ENCODE measurements at regions not wholly inside any gene's neighbourhood (a gene's known extent, or its start where the extent isn't known, plus 50 kb on each side); places are given as distances from the start of the nearest gene placed in this dataset.
"Not testable (repeated sequence)": the region's sequence is repeated elsewhere in the genome, so short reads cannot be mapped to it uniquely, and the experiment has no call there.

DNA sequence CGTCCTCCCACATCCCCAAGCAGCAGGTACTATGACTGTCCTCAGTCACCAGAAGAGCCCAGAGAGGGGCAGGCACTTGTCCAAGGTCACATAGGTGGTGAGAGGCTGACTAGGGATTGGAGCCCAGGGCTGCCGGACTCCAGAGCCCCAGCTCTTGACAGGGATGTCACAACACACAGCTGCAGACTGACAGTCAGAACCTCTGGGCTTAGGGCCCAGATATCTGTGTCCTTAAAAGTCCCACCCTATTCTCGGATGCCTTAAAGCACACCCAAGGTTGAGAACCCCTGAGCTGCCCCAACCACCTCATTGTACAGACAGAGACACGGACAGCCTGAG lies 622.9 kb downstream of the MATN1 start:
- no peak for DNase-seq

DNA sequence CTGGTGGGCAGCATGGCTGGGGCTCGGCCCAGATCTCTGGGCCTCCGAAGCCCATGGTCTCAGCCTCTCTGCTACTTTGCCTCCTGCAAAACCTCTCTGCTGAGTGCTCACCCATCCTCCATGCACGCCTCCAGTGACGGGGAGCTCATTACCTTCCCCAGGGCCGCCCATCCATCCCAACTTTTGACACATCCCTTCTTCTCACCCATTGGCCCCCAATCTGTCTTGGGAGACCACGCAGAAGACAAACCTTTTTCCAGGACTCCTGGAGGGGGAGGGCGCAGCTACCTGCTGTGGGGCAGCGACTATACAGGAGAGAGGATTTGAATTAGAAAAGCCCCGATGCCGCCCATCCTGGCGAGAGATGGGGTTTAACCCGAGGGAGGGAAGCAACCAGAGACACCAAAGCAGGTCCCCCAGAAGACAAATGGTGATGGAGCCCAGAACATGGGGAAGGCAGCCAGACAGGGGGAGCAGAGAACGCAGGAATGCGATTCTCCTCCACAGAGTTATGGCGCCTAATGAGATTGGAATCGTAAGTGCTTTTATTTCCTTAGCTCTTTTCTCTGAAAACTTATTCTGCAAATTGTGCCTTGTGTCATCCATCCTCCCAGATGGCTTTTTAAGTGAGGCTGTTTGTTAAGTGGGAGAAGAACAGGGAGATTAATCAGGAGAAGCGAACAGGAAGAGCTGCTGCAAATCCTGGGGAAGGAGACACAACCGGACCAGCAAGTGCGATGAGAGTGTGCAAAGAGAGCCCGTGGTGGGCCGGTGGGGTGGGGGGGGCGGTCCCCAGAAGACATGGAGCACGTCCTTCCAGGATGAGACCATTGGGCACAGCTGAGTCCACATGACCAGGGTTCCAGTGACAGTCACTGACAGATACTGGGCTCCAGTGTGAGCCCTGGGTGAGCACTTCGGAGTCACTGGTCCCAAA lies 623.5 kb downstream of the MATN1 start:
- DNase-seq: no peak

DNA sequence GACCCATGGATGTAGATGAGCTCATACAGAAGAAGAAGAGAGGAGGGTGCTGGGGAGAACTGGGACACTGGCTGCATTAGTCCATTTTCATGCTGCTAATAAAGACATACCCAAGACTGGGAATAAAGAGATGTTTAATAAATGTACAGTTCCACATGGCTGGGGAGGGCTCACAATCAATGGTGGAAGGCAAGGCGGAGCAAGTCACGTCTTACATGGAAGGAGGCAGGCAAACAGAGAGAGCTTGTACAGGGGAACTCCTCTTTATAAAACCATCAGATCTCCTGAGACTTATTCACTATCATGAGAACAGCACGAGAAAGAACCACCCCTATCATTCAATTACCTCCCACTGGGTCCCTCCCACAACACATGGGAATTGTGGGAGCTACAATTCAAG lies 625.5 kb downstream of the MATN1 start:
- not testable (repeated sequence) for DNase-seq

DNA sequence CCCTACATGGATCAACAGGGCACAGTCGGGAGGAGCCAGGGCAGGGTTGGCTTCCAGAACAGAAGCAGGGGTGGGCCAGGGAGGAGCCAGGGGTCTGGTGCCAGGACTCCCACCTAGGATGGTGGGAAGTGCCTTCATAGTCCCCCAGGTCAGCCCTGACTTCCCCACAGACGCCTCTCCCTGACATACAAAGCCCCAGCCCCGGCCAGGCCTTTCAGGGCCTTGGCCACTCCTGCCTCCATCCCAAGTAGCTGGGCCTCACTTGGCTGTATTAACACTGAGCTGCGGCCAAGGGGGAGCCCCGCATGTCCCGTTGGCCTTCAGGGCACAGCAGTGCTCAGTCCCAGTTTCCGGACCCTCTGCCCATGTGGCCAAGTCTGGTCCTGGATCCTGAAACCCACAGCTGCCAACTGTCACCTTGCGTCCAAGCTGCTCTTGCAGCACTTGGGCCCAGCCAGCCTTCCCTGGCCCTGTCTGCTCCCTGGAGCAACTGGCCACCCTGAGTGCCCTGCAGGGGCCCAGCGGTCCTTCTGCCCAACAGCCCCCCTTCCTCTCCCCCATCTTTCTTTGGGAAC lies 627.8 kb downstream of the MATN1 start:
- DNase-seq: no peak

DNA sequence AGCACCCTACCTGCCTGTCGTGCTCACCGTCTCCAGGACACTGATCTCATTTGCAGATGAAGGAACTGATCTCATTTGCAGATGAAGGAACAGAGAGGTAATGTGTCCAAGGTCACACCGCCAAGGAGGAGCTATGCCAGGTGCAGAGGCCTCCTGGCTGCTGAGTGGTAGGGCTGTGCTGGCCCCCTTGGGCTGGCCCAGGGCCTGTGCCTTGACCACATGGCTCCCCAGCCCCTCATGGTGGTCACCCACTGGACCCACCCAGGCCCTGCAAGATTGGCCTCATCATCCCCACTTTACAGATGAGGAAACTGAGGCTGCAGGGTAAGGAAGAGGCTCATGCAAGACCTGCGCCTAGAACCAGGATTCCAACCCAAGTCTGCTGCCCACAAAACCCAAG lies 628.3 kb downstream of the MATN1 start:
- no peak for DNase-seq

DNA sequence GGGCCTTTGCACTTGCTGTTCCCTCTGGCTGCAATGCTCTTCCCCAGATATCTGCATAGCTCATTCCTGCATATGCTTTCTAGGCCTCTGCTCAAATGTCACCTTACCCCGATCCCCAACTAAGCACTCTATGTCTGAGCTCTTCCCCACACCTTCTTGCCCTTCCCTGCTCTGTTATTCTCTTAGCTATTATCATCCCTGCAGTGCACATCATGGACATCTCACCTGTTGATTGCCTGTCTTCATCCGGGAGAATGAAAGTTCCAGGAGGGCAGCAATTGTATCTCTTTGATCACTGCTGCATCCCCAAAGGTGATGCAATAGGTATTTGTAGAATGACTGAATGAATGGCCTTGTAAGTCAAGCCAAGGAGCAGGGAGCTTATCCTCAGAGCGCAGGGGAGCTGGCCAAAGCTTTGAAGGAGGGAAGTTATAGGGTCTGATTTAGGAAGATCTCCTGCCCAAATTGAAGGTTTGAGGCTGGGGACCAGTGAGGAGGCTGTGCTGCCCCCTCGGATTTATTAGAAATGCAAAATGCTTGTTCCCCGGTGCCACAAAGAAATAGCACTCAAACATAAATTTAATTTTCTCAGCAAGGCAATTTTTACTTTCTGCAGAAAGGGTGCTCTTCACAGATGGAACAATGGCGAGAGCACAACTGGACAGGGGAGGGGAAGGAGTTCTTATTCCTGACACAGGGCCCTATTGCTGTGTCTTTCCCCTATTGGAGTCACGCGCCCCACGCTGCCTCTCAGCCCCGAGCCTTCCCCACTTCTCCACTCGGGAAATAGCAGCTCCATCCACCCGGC lies 631.1 kb downstream of the MATN1 start:
- DNase-seq: no peak

DNA sequence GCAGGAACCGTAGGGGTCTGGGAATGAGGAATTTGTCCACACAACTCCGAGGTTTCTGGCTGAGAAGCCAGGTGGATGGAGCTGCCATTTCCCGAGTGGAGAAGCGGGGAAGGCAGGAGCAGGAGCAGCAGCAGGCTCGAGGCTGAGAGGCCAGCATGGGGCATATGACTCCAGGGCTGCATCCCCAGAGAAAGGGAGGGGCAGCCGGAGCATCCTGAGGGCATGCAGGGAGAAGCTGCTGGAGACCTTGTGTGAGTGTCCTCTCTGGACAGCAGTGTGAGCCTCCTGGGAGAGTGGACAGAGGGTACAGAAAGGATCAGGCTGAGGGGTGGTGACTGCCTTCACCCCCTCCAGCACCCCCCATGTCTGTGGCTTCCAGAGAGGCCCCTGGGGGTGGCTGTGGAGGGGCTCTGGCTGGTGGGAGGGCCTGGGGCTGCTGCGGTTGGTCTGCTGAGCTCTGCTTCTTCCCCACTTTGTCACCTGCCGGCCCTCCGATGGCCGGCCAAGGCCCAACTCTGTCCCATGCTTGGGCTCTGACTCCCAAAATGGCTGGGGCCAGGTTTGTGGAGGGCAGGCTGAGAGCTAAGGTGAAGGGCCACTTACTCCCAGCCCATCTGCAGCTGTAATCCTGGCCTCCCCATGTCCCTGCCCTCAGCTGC lies 633.1 kb downstream of the MATN1 start:
- no peak for DNase-seq

DNA sequence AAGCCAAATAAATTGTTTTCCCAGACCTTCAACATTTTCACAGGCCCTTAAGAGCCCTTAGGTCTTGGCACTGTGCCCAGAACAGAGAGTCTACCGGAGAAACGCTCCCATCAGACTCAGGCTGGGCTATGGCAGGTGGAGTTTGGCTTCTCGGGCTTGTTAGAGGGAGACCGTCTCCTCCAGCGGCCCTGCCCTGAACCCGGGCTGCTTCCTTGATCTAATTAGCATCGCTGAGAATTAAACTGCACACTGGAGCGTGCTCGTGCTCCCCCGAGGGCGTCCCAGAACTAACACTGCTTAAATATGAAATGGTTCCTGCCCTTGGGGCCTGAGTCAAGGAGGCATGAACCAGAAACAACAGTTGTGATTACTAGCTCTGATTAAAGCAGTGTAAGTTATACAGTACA lies 634.4 kb downstream of the MATN1 start:
- no peak for DNase-seq

DNA sequence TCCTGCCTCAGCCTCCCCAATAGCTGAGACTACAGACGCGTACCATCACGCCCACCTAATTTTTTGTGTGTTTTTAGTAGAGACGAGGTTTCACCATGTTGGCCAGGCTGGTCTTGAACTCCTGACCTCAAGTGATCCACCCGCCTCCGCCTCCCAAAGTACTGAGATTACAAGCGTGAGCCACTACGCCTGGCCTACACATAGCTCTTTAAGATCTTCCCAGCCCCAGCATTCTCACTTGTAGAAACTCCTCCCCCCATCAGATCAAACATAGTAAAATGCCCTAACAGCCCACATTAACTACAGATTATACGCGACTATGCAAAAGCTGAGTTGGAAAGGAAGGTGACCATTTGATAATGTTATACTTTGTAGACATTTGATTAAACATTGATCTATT lies 634.8 kb downstream of the MATN1 start:
- no peak for DNase-seq

DNA sequence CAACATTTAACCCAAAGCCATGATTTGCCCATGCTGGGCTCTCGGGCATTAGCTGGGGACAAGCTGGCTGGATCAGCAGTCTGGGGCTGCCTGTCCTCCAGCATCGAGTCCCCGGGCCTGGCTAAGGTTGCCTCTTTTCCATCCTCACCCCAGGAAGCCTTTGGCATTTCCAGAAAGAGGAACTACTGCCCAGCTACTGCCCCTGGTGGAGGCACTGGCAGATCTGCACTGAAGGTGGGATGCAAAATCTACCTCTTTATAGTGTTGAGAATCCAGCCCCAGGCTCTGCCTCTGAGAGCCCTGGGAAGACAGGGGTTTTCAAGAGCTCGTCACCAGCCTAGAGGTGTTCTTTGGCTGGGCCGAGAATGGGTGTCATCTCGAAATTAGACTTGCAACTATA lies 635.9 kb downstream of the MATN1 start:
- DNase-seq: no peak

DNA sequence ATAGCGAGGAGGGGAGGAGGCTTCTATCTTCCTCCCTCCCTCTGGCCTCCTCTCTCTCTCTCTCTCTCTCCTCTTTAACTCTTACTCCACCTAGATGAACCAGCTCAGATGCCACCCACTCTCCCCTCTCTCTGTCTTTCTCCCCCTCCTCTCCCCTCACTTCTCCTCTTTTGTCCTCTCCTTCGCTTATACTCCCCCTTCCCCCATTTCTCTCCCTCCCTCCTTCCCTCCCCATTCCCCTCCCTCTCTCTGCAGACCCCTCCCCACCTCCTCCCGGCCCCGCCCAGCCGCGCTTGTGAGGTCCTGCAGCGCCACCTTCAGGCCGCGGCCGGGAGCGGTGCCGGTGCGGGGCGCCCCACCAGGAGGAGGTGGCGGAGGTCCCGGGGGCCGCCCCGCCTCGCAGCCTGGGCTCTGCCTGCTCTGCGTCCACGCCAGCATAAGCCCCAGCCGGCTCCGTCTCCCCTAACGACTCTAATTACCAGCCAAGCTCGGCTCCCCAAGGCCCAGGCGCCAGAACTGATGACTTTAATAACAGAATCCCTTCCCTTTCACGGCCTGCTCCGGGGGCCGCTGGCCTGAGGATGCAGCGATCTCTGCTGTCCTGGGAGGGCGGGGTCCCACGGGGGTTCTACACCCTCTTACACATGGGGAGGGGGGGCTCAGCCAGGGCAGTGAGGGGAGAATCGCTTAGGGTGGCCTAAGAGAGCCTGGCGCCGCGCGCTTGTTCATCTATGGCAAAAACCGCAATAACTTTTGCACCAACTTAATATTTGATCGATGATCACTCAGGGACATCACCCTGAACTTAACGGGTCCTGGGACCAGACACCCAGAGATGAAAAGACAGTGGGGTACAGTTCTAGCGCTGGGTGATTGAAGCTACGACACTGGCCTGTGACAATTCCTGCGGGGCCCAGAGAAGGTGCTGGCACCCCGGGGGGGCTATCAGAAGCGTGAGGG lies 637.3 kb downstream of the MATN1 start:
- DNase-seq: no peak

DNA sequence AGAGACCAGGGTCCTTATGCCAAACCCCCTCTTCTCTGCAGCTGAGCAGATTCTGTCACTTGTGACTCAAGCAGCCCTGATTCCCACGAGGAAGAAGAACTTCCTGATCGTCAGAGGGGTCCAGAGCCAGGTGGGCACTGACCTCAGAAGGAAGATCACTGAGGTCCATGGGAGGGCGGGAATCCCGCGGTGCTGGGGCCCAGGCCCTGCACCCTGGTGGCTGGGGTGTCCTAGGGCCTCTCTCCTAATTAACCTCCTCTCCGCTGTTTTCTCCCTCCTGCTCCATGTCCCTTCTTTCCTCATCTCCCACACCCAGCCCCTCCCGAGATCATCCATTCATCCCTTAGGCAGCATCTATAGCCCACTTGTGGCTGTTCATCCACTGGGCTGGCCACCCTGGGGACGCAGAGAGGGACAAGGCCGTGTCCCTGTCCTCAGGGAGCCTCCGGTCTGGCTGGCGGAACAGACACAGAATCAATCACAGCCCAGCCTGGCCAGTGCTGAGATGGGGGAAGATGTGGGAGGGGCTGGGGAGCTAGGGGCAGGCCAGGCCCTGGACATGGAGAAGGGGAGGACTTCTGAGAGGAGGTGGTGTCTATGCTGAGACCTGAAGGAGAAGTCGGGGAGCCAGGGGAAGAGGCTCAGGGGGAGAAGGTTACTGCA lies 638.3 kb downstream of the MATN1 start:
- no peak for DNase-seq

DNA sequence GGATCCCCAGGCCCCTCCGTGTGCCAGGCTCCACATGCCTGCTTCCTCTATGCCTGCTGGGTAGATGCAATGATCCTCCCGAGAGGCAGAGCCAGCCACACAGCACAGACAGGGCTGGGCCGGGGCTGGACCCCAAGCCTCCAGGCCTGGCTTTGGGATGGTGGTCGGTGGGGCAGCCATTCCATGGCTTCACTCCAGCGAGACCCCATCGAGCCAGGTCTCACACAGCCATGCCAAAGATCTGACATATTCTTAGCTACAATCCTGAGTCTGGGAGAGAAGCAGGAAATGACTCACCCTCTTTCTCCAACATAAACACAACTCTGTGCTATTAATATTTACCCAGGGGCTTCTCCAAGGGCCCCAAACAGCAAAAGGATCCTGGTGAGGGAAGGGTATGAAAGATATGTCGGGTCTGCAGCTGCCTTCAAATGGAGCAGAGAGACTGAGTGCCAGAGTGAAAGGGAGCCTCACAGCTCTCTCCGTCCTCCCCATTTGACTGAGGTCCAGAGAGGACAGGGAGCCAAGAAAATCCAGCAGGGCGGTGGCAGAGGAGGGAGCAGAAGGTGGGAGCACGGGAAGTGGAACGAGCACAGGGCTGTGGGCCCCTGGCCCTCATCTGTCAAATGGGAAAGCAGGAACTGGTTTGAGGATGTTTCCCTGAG lies 639.5 kb downstream of the MATN1 start:
- no peak for DNase-seq

DNA sequence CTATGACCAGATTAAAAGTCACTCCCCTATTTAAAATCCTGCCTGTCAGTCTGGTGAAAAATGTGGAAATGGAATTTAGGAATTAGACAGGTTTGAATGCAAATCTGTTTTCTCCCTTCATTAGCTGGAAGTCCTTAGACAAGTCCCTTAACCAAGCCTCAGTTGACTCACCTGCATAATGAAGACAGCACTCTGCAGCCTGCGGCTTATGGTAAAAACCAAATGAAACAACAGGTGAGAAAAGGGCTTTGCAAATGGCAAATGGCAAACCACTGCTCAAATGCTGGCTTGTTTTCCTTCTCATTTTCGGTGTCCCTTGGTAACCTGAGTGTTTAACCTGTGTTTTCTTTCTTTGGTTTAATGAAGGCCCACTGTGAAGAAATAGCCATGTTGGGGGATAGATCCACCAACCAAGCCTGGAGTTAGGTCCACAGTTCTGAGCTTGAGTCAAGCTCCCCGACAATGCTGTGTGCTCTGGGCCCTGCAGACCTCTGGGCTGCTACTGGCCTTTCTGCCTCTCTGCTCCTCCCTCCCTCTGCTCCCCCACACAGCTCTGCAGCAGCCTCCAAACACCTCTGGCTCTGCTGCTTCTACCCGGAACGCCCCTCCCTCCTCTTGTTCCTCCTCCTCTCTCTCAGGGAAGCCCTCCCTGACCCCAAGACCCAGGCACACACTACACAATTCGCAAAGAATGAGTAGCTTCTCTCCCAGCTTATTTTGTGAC lies 641.8 kb downstream of the MATN1 start:
- DNase-seq: no peak

DNA sequence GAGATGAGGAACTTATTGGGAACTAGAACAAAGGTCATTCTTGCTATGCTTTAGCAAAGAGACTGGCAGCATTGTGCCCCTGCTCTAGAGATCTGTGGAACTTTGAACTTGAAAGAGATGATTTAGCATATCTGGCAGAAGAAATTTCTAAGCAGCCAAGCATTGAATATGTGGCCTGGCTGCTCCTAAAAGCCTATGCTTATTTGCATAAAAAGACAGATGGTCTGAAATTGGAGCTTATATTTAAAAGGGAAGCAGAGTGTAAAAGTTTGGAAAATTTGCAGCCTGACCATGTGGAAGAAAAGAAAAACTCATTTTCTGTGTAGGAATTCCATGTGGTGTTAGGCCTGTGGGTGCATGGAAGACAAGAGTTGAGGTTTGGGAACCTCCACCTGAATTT lies 647.5 kb downstream of the MATN1 start:
- DNase-seq: not testable (repeated sequence)

DNA sequence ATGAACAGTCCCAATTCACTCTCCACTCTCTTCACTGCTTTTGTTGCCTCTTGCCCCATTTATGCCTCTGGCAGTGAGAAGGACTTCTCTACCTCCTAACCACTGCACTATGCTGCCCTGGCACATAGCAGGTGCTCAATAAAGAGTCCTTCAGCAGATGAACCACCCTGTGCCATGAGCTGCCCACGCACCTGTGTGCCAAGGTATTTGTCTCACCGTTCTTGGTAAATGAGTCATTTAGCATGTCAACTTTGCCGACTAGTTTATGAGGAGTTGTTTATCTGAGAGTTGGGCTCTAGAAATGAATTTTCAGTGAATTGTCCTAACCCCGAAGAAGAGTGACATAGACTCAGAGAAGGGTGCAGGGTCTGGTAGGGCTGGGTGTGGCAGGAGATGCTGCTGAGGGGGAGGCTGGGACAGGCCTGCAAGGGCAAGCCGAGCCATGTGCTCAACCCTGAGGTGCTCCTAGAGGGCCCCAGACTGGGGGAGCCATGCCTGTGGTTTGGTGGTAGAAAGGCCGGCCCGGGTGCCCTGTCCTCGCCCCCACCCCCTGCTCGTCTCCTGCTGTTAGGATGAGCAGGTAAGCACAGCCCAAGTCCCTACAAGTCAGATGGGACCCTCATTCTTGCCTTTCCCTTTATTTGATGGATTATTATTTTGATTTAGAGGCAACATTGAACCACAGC lies 654.5 kb downstream of the MATN1 start:
- no peak for DNase-seq

DNA sequence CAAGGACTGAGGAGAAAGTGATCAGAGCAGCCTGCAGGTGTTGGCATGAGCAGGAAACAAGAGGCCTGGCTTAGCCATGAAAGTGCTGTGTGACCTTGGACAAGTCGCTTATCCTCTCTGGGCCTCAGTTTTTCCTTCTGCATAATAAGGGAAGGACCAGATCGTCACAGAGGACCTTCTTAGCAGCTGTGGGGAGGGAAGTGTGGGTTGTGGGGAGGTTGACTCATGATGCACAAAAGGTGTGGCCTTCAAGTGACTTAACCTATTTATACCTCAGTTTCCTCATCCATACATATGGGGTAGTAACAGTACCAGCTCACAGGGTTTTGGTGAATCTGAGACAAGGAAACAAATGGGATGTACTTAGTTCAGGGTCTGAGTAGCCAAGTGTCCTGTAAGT lies 658.8 kb downstream of the MATN1 start:
- DNase-seq: no peak

DNA sequence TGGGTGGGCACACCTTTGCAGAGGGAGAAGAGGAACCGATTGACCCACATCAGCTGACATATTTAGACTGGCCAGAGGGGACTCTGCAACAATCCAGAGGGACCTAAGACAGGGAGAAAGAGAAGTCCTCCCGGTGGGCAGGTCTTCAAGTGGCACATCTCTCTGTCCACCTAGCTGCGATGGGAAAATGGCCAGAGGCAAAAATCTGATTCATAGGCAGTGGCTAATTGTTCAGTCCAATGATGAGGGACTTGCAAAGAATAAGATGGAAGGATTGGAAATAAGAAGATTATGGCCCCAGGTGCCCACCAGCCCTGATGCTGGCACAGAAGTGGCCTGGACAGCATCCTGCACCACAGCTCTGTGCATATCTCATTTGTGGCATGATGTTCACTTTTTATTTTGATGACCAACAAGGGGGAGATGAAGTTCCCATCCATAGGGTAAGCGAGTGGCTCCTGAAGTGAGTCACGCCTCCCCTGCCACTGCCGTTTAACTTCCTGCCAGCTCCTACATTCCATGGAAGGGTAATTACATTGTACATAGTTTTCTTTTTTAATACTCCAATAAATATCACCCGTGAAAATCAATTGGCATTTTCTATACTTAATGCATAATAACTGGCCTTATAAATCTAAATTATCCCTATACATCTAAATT lies 659.6 kb downstream of the MATN1 start:
- no peak for DNase-seq

Measured in GDM1 (cell line).